ENCODE measurements at regions not wholly inside any gene's neighbourhood (a gene's known extent, or its start where the extent isn't known, plus 50 kb on each side); places are given as distances from the start of the nearest gene placed in this dataset.
A peak's percentile ranks its signal among the peaks of the same experiment; 100 is the strongest.

DNA sequence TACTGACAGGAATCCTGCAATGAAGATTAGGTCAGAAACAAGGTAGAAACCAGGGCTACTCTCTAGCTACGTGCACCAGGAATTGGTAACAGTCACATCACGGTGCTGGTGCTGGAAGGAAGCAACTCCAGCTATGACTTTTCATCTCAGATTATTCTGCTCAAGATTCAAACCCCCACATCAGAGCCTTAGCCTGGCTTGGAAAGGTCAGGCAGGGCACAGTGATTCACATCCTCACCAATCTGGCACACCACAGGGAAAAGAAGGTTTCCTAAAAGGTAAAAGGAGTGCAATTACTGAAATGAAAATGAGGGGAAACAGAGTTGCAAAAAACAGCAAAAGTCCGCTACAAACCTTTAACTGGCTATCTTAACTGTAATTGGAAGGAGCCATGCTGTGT is 240.2 kb upstream of the NPSR1 start:
- intact Hi-C loops (cut with micrococcal nuclease), result no loop called here

DNA sequence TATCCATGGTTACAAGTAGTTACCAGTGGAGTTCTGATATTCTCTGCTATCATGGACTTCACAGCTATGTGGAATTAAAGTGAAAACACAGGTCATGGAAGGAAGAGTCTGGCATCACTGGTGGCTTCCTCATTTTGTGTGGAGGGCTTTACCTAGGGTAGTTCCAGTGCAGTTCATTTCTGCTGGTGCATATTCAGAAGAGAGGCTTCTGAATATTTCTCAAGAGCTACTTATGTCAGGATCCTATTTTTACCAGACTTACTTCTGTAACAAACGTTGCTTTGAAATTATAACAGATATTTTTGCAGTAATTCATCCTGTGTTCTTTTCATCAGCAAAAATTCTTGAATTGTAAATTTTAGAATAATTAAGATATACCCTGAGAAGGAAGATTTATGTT is 236.5 kb upstream of the NPSR1 start:
- CTCF ChIA-PET, result no interaction called here
- RAD21 ChIA-PET (ENCODE audit: low non-redundant PET in 1 of 2, low total read pairs in 2 of 2, uncharacterized antibody in 2 of 2, unreplicated experiment in 2 of 2), result no interaction called here
- Histone ChIP-seq H3K27ac (ENCODE audit: low read depth, low read length) (no peak overlapping the region), H3K27me3 (ENCODE audit: insufficient read depth, low read length) (no peaks in the 10 kb centered on the region), H2AFZ (ENCODE audit: low read depth, low read length, poor library complexity, severe bottlenecking) (no peak overlapping the region), H3K9ac (ENCODE audit: low read length) (no peak overlapping the region), H3K9me3 (ENCODE audit: control insufficient read depth in 1 of 2, insufficient read depth in 1 of 2, low read depth in 1 of 2, low read length in 2 of 2) (no peaks in the 10 kb centered on the region), H3K4me3 (replicated peaks in 1 of 2; ENCODE audit: low read depth in 1 of 2, low read length in 2 of 2) (no peak overlapping the region), H3K36me3 (ENCODE audit: control insufficient read depth in 1 of 2, insufficient read depth in 2 of 2, low read length in 2 of 2) (no peaks in the 10 kb centered on the region), H3K4me1 (ENCODE audit: control insufficient read depth in 1 of 2, insufficient read depth in 2 of 2, low read length in 2 of 2) (peaks cover 0 to 8% of the 10 kb centered on the region in 2 experiments; a peak in 2 of 4 replicates), H3K79me2 (ENCODE audit: insufficient read depth, low read length) (no peaks in the 10 kb centered on the region), H4K20me1 (ENCODE audit: insufficient read depth) (no peaks in the 10 kb centered on the region), H3K4me2 (ENCODE audit: low read length) (no peak overlapping the region), H3K9me2 (ENCODE audit: insufficient read depth) (no peaks in the 10 kb centered on the region)
- DNase-seq (ENCODE audit: low read depth, low spot score) (no peak), ATAC-seq (no peak)
- POLR2A ChIA-PET, result no interaction called here
- BruUV-seq (replicated peaks), result no TSS peak
- intact Hi-C loops (cut with micrococcal nuclease), result no loop called here
- TF ChIP-seq ELF1 (IDR thresholded peaks at IDR 0.05; ENCODE audit: borderline replicate concordance, low read depth), result no peak
- no peak for TF ChIP-seq SRF (IDR thresholded peaks at IDR 0.05; ENCODE audit: low read depth)
- TF ChIP-seq JUND (IDR thresholded peaks at IDR 0.05), result no peak
- TF ChIP-seq FOSL1 (IDR thresholded peaks at IDR 0.05; ENCODE audit: low read depth), result no peak
- TF ChIP-seq, protein P1, sequence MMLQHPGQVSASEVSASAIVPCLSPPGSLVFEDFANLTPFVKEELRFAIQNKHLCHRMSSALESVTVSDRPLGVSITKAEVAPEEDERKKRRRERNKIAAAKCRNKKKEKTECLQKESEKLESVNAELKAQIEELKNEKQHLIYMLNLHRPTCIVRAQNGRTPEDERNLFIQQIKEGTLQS (IDR thresholded peaks at IDR 0.05), result no peak
- no peak for TF ChIP-seq CBX3 (IDR thresholded peaks at IDR 0.05; ENCODE audit: low read depth)
- TF ChIP-seq, protein P2, sequence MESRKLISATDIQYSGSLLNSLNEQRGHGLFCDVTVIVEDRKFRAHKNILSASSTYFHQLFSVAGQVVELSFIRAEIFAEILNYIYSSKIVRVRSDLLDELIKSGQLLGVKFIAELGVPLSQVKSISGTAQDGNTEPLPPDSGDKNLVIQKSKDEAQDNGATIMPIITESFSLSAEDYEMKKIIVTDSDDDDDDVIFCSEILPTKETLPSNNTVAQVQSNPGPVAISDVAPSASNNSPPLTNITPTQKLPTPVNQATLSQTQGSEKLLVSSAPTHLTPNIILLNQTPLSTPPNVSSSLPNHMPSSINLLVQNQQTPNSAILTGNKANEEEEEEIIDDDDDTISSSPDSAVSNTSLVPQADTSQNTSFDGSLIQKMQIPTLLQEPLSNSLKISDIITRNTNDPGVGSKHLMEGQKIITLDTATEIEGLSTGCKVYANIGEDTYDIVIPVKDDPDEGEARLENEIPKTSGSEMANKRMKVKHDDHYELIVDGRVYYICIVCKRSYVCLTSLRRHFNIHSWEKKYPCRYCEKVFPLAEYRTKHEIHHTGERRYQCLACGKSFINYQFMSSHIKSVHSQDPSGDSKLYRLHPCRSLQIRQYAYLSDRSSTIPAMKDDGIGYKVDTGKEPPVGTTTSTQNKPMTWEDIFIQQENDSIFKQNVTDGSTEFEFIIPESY (IDR thresholded peaks at IDR 0.05; ENCODE audit: extremely low read depth, insufficient replicate concordance, low read length), result no peak
- TF ChIP-seq RAD21 (IDR thresholded peaks at IDR 0.05; ENCODE audit: low read depth), result no peak
- no peak for TF ChIP-seq EZH2 (IDR thresholded peaks at IDR 0.05)
- TF ChIP-seq SIN3A (IDR thresholded peaks at IDR 0.05; ENCODE audit: low read depth), result no peak
- no peak for TF ChIP-seq EZH2phosphoT487 (IDR thresholded peaks at IDR 0.05; ENCODE audit: borderline replicate concordance)
- no peak for TF ChIP-seq POLR2A (IDR thresholded peaks at IDR 0.05; ENCODE audit: borderline replicate concordance, extremely low read depth, insufficient read depth, insufficient read length)
- TF ChIP-seq, protein P3, sequence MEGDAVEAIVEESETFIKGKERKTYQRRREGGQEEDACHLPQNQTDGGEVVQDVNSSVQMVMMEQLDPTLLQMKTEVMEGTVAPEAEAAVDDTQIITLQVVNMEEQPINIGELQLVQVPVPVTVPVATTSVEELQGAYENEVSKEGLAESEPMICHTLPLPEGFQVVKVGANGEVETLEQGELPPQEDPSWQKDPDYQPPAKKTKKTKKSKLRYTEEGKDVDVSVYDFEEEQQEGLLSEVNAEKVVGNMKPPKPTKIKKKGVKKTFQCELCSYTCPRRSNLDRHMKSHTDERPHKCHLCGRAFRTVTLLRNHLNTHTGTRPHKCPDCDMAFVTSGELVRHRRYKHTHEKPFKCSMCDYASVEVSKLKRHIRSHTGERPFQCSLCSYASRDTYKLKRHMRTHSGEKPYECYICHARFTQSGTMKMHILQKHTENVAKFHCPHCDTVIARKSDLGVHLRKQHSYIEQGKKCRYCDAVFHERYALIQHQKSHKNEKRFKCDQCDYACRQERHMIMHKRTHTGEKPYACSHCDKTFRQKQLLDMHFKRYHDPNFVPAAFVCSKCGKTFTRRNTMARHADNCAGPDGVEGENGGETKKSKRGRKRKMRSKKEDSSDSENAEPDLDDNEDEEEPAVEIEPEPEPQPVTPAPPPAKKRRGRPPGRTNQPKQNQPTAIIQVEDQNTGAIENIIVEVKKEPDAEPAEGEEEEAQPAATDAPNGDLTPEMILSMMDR (IDR thresholded peaks at IDR 0.05 in 2 of 3, conservative IDR thresholded peaks at IDR 0.05 in 1 of 3; ENCODE audit: borderline replicate concordance in 1 of 3, insufficient read depth in 1 of 3, low read depth in 2 of 3, low read length in 2 of 3), result no peak
- TF ChIP-seq ZFX (IDR thresholded peaks at IDR 0.05), result no peak
- no peak for TF ChIP-seq ZNF274 (IDR thresholded peaks at IDR 0.05; ENCODE audit: low read depth, low read length)
- no peak for TF ChIP-seq SP1 (IDR thresholded peaks at IDR 0.05; ENCODE audit: low read depth)
- TF ChIP-seq EGR1 (IDR thresholded peaks at IDR 0.05; ENCODE audit: low read depth), result no peak

More for the DNA sequence above, 240.2 kb upstream of the NPSR1 start:
- H3K9ac ChIP-seq (ENCODE audit: low read length), result no peak overlapping the region
- no peaks in the 10 kb centered on the region for H3K79me2 ChIP-seq (ENCODE audit: insufficient read depth, low read length)
- no peak overlapping the region for H2AFZ ChIP-seq (ENCODE audit: low read depth, low read length, poor library complexity, severe bottlenecking)
- BruUV-seq (replicated peaks), result no TSS peak
- H3K4me1 ChIP-seq (ENCODE audit: control insufficient read depth in 1 of 2, insufficient read depth in 2 of 2, low read length in 2 of 2), result peaks cover 0 to 8% of the 10 kb centered on the region in 2 experiments; a peak in 2 of 4 replicates
- H4K20me1 ChIP-seq (ENCODE audit: insufficient read depth), result no peaks in the 10 kb centered on the region
- ChIA-PET POLR2A (no interaction called here), CTCF (no interaction called here), RAD21 (ENCODE audit: low non-redundant PET in 1 of 2, low total read pairs in 2 of 2, uncharacterized antibody in 2 of 2, unreplicated experiment in 2 of 2) (no interaction called here)
- ATAC-seq (no peak), DNase-seq (ENCODE audit: low read depth, low spot score) (no peak)
- no peaks in the 10 kb centered on the region for H3K9me3 ChIP-seq (ENCODE audit: control insufficient read depth in 1 of 2, insufficient read depth in 1 of 2, low read depth in 1 of 2, low read length in 2 of 2)
- no peaks in the 10 kb centered on the region for H3K27me3 ChIP-seq (ENCODE audit: insufficient read depth, low read length)
- no peak overlapping the region for H3K27ac ChIP-seq (ENCODE audit: low read depth, low read length)
- H3K4me2 ChIP-seq (ENCODE audit: low read length), result peak overlapping the region; percentile 15; the same call in 1 of the 2 replicates
- H3K36me3 ChIP-seq (ENCODE audit: control insufficient read depth in 1 of 2, insufficient read depth in 2 of 2, low read length in 2 of 2), result no peaks in the 10 kb centered on the region
- no peak overlapping the region for H3K4me3 ChIP-seq (replicated peaks in 1 of 2; ENCODE audit: low read depth in 1 of 2, low read length in 2 of 2)
- TF ChIP-seq ZNF274 (IDR thresholded peaks at IDR 0.05; ENCODE audit: low read depth, low read length), result no peak
- H3K9me2 ChIP-seq (ENCODE audit: insufficient read depth), result no peaks in the 10 kb centered on the region
